Lung microvascular endothelial cell (primary cell): ENCODE measurements at regions not wholly inside any gene's neighbourhood (a gene's known extent, or its start where the extent isn't known, plus 50 kb on each side); places are given as distances from the start of the nearest gene placed in this dataset.
"Not testable (repeated sequence)": the region's sequence is repeated elsewhere in the genome, so short reads cannot be mapped to it uniquely, and the experiment has no call there.

Experiments used
- DNase-seq, 2 donors: peaks; one replicate each; pipeline versions ENCODE4 v3.0.0 to v3.0.0-alpha.2; 2010; ENCODE audit warnings: low read depth in 2 of 2

DNA sequence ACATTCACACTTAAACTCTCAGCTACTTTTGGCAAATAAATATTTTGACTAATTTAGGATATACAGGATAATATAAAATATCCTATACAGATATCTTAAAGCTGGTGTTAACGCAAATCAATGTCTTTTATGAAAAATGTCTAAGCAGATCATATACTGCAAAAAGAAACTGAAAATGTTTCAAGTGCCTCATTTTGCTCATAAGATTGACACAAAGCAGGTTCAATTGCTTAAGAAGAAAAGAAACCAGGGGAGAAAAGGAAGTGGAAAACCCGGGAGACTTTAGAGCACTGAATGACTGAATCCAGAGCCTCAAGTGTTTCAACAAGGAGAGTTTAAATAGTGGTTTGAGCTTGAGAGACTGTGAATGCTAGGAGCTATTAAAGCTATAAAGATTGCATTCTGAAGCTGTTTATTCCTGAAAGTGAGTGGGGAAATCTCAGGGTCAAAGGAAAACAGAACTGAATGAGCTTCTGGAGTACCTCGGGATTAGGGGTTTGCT lies 1943.0 kb downstream of the MRPL39 start:
- no peak for DNase-seq

DNA sequence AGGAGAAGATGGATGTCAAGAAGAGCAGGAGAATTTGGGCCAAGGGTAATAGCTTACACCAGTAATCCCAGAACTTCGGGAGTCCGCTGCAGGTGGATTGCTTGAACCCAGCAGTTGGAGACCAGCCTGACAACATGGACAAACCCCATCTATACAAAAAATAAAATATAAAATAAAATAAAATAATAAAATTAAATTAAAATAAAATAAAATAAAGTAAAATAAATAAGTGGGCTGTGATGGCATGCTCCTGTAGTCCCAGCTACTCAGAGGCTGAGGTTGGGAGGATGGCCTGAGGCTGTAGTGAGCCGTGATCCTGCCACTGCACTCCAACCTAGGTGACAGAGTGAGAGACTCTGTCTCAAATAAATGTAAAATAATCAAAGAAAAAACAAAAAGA lies 1946.7 kb downstream of the MRPL39 start:
- no peak for DNase-seq

DNA sequence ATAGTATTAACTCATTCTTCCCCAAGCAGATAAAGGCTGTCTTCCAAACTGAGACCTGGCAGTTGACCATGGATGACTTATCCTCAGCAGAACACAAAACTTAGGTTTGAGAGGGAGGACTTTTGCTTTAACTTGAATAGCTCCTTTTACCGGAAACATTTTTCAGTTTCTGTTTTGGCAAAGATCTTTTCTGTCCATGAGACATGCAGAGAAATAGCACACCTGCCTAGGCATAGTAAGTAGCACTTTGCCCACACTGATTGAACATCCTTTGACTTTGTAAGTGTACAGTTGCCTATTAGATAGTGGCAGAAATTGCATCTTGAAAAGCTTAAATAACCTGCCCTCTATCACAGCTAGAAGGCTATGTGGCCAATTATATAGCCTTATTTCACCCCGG lies 1962.5 kb downstream of the MRPL39 start:
- DNase-seq, result no peak

DNA sequence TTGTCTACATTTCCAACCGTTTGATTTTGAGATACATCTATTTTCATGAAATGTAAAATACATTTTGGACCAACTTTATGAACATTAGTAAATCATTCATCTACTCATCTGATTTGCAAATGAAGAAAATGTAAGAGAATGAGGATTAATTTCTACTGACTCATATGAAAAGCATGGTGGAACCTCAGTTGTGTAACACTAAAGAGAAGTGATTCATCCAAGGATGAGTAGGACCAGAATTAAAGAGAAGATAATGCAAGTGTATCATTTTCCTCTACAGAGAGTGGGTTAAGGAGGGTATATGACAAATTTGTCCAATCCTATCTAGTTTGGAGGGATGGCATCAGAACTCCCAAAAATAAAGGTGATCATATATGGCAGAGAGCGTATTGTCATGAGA lies 1967.6 kb downstream of the MRPL39 start:
- no peak for DNase-seq

DNA sequence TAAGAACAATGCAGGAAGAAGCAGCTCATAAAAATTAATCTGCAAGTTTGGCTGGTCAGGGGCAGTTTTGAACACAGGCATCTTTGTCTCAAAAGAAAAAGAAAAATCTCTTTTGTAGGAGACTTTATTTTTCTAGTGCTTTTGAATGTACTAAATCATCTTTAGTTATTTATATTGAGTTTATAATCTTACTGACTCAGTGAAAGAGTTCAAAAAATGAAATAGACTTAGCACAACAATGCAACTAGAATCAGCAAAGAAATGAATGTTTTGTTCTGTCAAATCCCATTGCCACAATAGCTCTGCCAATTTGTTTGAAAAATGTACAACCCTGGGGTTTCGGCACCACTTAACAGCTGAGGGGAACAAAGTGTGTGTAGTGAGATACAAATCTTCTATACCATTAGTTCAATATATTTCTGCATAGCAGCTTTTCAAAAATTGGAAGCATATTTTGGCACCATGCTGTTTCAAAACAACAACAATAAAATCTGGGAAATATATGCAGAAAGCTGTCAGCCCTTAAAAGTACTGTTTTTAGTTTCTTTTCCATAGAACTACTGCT lies 1969.1 kb downstream of the MRPL39 start:
- no peak for DNase-seq

DNA sequence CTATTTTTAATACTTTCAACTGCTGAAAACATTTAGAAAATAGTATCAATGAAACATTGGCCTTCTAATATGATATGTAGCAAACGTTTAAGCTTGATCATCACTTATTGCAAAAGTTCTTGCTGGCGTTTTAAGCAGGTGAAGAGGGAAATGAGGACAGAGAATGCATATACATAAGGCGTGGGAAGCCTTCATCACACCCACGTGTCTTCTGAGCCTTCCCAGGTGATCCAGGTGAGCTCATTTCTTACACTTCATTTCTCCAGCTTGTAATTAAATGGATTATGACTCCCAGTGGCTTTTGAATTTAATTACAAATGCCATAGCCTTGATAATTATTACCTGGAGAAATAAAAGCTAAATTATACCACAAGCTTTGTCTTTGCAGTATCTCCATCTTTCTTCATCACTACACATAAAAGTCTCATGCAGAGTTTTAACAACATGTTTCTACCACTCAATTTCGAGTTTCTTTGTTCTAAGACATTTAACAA lies 1973.8 kb downstream of the MRPL39 start:
- no peak for DNase-seq

DNA sequence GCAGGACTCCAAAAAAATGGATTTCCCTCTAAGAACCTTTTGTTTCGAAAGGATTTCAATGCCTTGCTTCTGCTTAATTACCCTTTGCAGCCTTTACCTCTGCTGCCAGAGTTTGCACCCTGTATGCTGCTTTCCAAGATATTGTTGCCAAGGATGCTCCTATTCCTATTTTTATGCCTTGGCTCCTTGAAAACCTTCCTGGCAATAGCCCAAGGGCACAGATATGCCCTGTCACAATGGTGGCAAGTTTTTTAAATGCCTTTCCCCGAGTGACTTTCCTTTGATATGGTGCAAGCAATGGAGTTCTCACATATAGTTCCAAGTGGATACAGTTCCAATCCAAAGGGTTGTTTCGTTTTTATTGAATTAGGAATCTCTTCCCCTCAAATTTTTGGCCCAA lies 1983.0 kb downstream of the MRPL39 start:
- DNase-seq, result no peak

DNA sequence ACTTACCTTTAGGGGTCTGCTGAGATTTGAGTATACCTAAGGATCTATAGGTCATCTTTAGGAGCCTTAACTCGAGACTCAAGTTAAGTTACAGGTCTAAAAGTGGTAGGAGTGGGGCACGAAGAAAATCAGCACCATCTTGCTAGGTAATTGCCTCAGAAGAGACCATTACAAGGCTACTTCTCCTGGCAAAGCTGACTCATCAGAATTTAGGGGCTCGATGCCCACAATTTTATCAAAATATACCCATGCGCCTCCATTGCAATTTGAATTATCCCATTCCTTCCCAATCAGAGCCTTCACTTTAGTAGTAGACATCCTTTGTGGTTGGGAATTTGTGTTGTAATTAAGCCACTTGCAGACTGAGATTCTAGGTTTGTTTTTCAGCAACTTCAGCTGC lies 1994.3 kb downstream of the MRPL39 start:
- DNase-seq, result no peak

DNA sequence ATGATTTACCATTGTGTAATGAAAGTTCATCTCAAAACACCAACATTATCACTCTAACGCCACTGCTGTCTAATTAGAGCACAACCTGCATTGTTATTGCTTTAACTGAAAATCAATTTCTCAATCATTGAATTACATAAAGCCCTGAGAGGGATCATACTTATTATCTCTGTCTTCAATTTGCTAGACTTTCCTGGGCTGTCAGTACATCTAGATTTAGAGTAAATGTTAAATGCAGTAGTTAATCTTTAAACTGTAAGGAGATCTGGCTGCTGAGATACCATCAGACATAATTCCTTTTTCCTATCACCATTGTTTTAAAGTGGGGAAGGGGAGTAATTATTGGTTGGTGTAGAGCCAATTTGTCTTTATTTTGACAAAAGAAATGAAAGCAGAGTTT lies 1995.1 kb downstream of the MRPL39 start:
- no peak for DNase-seq

DNA sequence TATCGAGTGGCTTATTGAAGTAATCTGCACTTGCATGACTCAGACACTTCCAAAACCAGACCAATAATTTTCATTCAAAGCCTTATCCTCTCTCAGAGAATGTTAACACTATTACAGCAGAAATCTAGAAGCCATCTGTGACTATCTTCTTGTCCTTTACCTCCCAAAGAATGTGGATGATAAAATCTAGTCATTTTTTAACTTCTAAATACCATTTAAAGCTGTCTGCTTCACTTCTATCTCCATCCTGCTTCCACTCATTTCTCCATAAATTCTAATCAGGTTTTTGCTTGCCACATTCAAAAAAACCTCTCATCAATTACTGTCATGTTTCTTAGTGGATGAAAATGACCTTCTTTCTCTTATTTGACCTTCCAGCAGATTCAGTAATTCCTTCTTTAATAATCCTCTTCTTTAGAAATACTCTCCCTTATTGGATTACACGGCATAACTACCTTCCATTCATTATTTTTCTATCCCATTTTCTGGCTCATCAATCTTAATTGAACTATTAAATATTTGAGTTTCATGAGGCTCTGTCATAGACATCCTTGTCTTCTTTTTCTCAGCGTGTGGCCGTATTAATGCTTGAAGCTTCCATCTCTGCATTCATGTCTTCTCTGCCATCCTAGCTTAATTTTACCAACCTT lies 1999.4 kb downstream of the MRPL39 start:
- no peak for DNase-seq

DNA sequence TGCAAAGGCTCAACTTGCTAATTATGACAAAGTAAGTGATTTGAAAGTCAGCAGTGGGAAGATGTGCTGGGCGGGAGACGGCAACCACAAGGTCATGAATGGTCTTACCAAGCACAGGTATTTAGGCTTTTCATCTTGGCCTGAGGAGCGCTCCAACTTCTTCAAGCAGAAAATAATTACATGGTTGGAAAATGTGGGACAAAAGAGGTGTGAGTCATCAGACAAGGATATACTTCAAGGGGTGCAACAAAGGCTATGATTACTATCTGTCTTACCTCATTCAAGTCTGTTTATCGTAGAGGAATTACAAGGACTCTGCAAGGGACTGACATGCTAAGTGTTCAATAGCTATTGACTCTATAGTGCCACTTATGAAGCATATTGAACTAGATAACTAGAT lies 2005.7 kb downstream of the MRPL39 start:
- no peak for DNase-seq

DNA sequence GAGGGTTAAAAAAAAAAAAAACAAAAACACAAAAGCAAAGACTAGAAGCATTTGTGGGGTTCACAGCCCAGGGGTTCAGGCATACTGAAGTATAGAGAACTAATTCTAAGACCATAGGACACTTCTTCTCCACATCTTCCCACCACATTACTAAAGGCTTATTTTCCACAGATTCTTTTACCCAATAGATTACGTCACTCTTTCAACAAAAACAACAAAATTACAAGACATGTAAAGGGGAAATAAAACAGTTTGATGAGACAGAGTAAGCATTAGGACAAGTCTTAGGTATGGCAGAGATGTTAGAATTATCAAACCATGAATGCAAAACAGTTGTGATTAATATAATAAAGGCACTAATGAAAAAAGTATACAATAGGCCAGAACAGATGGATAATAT lies 2013.7 kb downstream of the MRPL39 start:
- no peak for DNase-seq

DNA sequence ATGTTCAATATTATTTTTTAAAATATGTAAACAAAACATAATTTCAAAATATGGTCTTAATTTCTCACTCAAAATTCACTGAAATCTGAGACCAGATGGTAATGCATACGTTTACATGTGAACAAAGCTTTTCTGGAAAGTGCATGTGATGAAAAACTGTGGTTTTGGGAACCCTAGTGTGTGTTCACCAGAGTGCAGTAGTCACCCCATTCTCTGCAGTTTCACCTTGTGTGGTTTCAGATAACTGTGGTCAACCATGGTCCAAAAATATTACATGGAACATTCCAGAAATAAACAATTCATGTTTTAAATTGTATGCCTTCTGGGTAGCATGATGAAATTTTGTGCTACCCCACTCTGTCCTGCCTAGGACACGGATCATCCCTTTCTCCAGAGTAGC lies 2021.9 kb downstream of the MRPL39 start:
- no peak for DNase-seq

DNA sequence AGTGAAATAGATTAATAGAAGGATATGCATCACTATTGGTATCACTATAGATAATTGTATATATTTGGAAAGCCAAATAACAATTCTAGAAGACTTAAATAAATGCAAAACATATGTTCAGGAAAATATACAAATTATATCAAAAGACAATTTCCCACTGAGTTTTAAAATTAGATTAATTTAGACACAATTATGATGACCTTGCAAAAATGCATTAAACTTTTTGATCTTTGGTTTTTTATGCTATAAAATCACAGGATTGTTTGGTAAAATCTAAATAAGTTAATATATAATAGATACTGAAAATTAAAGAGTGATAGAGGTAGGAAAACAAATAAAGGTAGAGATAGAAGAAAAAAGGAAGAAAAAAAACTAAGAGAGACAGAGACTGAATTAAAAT lies 2027.7 kb downstream of the MRPL39 start:
- DNase-seq, result no peak

DNA sequence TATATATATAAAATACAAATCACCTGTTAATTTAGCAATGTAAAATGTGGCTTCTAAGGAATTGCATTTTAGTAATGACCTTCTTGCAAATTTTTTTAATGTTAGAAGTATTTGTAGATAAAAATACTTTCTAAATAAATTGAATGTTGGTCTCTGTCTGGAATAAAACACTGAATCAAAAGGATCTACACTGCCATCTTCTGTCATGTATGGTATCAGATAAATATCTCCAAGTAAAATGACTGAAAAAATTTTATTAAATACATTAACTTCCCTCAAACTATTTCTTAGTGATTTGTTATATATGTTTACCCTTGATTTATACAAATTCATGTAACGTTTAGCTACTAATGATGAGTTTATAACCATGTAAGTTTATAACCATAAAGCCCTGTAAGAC lies 2029.3 kb downstream of the MRPL39 start:
- no peak for DNase-seq

DNA sequence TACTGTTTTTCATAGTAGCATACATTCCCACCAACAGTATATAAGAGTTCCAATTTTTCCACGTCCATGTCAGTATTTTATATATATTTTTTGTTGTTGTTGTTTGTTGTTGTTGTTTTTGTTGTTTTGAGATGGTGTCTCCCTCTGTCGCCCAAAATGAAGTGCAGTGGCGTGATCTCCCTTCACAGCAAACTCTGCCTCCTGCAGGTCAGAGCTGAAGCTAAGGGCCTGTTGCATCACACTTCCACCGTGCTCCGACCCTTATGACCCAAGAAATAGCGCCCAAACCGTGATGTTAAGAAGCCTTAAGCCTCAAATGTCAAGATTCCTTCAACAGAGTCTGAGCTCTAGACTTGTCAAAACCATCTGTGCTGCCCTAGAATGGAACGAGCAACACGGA lies 2032.3 kb downstream of the MRPL39 start:
- DNase-seq, result no peak

DNA sequence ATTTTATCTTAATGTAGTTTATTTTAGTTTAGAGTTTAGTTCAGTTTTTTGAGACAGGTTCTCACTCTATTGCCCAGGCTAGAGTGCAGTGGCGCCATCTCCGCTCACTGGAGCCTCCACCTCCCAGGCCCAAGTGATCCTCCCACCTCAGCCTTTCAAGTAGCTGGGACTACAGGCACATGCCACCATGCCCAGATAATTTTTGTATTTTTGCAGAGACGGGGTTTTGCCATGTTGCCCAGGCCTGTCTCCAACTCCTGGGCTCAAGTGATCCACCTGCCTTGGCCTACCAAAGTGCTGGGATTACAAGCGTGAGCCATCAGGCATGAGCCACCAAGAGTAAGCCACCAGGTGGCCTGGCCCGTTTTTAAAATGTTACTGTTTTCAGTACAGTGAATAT lies 2058.4 kb downstream of the MRPL39 start:
- not testable (repeated sequence) for DNase-seq

DNA sequence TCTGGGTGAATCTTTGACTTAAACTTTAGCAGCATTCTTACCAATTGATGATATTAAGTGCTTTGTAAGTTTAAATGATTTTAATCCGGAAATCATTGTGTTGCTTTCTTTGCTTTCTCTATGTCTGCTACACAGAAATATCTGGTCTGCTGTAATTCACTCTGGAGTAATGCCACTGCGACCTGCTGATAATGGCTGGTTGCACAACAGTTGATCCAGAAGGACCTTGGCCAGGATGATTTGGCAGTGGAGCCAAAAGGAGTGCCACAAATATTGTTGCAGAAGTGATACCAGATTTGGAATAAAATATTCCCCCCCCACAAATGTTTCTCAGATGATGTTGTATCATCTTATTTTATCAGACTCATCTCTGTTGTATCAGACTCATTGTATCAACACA lies 2063.9 kb downstream of the MRPL39 start:
- no peak for DNase-seq

DNA sequence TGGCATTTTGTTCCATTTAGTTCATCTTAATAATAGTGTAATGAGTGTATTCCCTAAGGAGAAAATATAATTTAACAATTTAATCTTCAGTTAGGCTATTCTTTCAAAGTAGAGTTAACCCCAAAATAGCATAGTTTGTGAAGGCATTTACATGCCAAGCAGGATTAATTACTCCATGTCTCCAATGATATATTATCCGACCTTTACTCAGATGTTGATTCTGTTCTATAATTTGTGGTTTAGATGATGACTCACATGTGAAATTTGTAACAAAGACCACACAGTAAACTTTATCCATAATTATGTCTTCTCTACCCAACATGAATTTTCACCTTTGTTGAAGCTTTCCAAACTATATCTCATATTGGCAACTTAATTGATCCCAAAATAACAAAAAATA lies 2065.2 kb downstream of the MRPL39 start:
- no peak for DNase-seq

DNA sequence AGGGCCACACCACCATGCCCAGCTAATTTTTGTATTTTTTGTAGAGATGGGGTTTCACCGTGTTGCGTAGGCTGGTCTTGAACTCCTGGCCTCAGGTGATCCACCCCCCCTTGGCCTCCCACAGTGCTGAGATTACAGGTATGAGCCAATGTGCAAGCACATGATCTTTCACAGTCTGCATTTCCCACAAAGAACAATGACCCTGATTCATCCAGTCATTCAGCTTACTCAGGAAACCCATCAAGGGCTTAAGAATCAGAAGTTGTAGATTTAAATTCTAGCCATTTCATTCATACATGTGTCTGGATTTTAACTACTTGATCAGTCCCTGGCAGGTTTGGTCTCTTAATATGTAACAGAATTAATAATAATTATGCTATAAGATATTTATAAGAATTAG lies 2065.7 kb downstream of the MRPL39 start:
- no peak for DNase-seq

DNA sequence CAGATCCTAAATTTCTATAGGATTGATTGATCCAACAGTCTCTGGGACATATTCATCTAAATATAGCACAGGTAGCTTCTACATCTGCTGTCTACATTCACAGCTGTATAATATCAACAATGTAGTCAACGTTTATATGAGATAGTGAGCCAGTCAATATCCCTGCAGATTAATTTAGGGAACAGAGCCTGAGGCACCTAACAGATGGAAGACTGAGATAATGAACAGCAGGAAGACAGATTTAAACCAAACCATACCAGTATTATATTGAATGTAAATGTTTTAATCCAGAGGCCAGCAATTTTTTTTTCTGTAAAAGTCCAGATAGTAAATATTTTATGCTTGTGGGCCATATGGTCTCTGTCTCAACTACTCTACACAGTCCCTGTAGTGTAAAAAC lies 2072.4 kb downstream of the MRPL39 start:
- no peak for DNase-seq

DNA sequence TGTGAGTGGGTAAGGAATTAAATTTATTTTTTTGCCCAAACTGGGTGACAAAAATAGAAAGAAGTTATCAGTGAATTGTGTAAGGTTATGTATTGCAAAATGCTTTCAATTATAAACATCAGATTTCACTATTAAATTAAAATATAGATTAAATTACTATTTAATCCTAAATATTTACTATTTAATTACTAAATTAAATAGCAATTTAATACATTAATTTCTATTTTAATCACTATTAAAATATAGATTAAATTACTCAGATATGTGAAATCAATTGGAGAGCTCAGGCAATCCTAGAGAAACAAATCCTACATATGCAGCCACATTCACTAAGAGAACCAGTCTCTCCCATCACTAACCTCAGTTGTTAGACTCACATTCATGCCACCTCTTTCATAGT lies 2075.8 kb downstream of the MRPL39 start:
- no peak for DNase-seq

DNA sequence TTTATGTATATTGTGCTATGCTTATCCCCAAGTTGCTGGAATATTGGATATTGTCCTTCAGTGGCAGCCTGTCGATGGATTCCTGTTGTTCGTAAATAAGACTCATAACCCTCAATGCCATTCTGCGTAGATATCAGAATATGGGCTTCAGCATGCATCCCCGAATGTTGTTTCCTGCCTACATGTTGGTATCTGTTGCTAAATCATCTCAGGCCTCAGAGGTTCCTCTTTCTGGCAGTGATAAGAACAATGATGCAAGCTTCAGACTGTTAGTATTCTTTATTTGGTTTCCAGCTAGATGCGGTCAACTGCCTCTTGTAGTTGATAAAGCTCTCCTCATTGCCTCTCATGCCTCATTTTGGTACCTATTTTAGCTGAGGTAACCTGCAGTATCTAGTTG lies 2082.6 kb downstream of the MRPL39 start:
- no peak for DNase-seq

DNA sequence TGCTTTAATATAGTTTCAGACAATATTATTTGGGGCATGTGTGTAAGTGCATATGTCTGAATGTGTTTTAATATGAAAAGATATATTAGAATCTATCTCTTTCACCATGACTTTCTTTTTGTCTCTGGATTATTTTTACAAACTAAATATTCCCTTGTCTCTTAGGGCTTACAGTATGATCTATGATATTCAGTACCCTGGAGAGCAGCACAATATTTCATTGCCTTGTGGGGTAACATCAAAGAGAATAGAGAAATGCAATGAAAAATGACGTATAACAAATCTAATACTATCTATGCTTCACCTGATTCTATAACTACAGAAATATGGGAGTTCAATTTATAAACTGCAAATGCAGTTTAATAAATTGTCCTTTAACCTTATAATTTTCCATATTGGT lies 2084.5 kb downstream of the MRPL39 start:
- DNase-seq, result no peak
